GM12865 (cell line): ENCODE measurements at regions not wholly inside any gene's neighbourhood (a gene's known extent, or its start where the extent isn't known, plus 50 kb on each side); places are given as distances from the start of the nearest gene placed in this dataset.

Experiments used
- DNase-seq: peaks from one replicate; pipeline ENCODE4 v3.0.0; 2010; ENCODE audit warnings: low read depth
- H3K4me3 ChIP-seq: 2 replicates; pipeline ENCODE4 v1.5.1; 2011; ENCODE audit warnings: mild to moderate bottlenecking, low read depth, low read length, control low read depth
- CTCF ChIP-seq: IDR thresholded peaks from 2 replicates; pipeline ENCODE4 v1.5.1; 2011; ENCODE audit warnings: low read length, control low read depth, low read depth, inconsistent platforms; ENCODE audit not compliant: insufficient read depth; ENCODE audit errors: missing control alignments

GRCh38 chr5:158069838-158070237 is 210.9 kb upstream of the CLINT1 start:
- no peak overlapping the region for H3K4me3 ChIP-seq
- no peak for TF ChIP-seq CTCF
- DNase-seq = no peak

- no peak for TF ChIP-seq CTCF
- no peak for DNase-seq
- H3K4me3 ChIP-seq = no peak overlapping the region
Observed at GRCh38 chr5:158068964-158069363, 210.0 kb upstream of the CLINT1 start.

- no peak overlapping the region for H3K4me3 ChIP-seq
- no peak for DNase-seq
- TF ChIP-seq CTCF = no peak
Observed at GRCh38 chr5:158066076-158066475, 207.1 kb upstream of the CLINT1 start.

GRCh38 chr5:158064334-158065123 is 205.6 kb upstream of the CLINT1 start:
- no peak overlapping the region for H3K4me3 ChIP-seq
- TF ChIP-seq CTCF = no peak
- no peak for DNase-seq

GRCh38 chr5:158063052-158063451 is 204.1 kb upstream of the CLINT1 start:
- no peak overlapping the region for H3K4me3 ChIP-seq
- no peak for DNase-seq
- TF ChIP-seq CTCF = no peak

GRCh38 chr5:158061451-158061850 is 202.5 kb upstream of the CLINT1 start:
- H3K4me3 ChIP-seq = no peak overlapping the region
- TF ChIP-seq CTCF = no peak
- DNase-seq = no peak

DNA sequence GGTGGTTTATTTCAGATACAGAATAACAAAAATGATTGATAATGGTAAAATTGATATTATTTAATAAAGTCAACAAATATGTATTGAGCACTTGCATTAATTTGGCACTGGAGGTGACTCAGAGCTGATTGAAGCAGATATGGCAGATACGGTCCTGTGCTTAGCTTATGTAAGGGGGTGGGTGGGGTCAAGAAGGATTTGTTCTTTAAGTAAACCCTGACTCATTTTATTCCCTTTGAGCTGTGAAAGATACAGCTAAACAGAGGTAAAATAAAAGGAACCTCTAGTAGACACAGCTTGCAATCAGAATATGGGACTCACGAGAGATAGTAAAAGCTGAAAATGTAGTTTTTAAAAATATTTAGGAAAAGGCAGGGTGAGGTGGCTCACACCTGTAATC is 201.3 kb upstream of the CLINT1 start:
- no peak for TF ChIP-seq CTCF
- H3K4me3 ChIP-seq = no peak overlapping the region
- no peak for DNase-seq
